T-helper 2 cell treated with Interferon-gamma antibody and Interleukin-4, amounts not matched to agents 5 μg/mL and 100 μg/mL, for 36 hours (primary cell): ENCODE measurements at regions not wholly inside any gene's neighbourhood (a gene's known extent, or its start where the extent isn't known, plus 50 kb on each side); places are given as distances from the start of the nearest gene placed in this dataset.
A peak's percentile ranks its signal among the peaks of the same experiment; 100 is the strongest.

Experiments used
- DNase-seq: peaks from one replicate; pipeline ENCODE4 v3.0.0; 2021; ENCODE audit warnings: low spot score
- H3K27ac Mint-ChIP-seq: one replicate; pipeline ENCODE4 v1.8.0; 2021; ENCODE audit warnings: mild to moderate bottlenecking, mixed read lengths
- H3K27me3 Mint-ChIP-seq: one replicate; pipeline ENCODE4 v1.8.0; 2021; ENCODE audit warnings: low read depth, mixed read lengths
- H3K36me3 Mint-ChIP-seq: one replicate; pipeline ENCODE4 v1.8.0; 2021; ENCODE audit warnings: low read depth, mixed read lengths
- H3K4me1 Mint-ChIP-seq: one replicate; pipeline ENCODE4 v1.8.0; 2021; ENCODE audit warnings: low read depth, mixed read lengths
- H3K4me3 Mint-ChIP-seq: one replicate; pipeline ENCODE4 v1.8.0; 2022; ENCODE audit warnings: mild to moderate bottlenecking, moderate library complexity, mixed read lengths
- H3K9me3 Mint-ChIP-seq: one replicate; pipeline ENCODE4 v1.8.0; 2021; ENCODE audit warnings: mixed read lengths

DNA sequence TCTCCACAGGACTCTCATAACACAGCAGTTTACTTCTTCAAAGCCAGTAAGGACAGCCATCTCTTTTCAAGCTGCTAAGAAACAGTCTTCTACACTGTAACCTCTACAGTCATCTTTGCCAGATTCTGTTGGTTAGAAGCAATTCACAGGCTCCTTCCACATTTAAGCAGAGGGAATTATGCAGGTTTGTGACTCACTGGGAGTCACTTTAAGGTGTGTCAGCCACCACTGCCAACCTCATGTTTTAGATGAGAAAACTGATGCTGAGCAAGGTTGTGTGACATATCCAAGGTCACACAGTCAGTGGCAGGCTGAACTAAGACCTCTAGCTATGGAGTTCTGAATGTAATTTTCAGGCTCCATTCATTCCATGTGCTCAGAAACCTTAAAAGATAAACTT is 143.5 kb downstream of the QDPR start:
- no peak for DNase-seq
- no peak overlapping the region for H3K4me3 Mint-ChIP-seq
- no peaks in the 10 kb centered on the region for H3K4me1 Mint-ChIP-seq
- H3K9me3 Mint-ChIP-seq: no peaks in the 10 kb centered on the region
- H3K27me3 Mint-ChIP-seq: no peaks in the 10 kb centered on the region
- no peak overlapping the region for H3K27ac Mint-ChIP-seq
- H3K36me3 Mint-ChIP-seq: no peaks in the 10 kb centered on the region

DNA sequence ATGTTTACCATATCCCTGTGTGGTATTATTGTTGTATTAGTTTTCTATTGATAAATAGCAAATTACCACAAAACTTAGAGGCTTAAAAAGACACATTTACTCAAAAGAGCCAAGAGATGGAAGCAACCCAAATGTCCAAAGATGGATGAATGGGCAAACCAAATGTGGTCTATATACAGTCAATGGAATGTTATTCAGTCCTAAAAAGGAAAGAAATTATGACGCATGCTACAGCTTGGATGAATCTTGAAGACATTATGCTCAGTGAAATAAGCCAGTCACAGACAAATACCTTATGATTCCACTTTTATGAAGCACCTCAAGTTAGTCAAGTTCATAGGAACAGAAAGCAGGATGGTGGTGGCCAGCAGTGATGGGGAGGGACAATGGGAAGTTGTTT is 144.7 kb downstream of the QDPR start:
- peaks cover 4% of the 10 kb centered on the region for H3K27me3 Mint-ChIP-seq
- no peaks in the 10 kb centered on the region for H3K4me1 Mint-ChIP-seq
- DNase-seq: no peak
- H3K27ac Mint-ChIP-seq: no peak overlapping the region
- no peaks in the 10 kb centered on the region for H3K9me3 Mint-ChIP-seq
- no peak overlapping the region for H3K4me3 Mint-ChIP-seq
- H3K36me3 Mint-ChIP-seq: no peaks in the 10 kb centered on the region

DNA sequence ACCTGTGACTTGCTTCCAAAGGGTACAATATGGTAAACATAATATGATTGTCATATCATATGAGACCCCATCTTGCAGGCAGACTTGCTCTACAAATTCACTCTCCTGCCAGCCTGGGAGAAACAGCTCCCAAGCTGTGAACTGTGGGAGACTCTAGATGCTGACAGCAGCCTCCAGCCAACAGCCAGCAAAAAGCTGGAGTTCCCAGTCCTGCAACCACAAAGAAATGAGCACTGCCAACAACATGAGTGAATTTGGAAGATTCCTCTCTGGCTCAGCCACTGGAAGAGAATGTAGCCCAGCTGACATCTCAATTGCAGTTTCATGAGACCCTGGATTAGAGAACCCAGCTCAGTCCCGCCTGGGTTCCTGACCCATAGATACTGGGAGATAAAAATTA is 145.4 kb downstream of the QDPR start:
- no peak for DNase-seq
- Mint-ChIP-seq H3K36me3 (no peaks in the 10 kb centered on the region), H3K27me3 (peaks cover 9% of the 10 kb centered on the region), H3K27ac (no peak overlapping the region), H3K9me3 (no peaks in the 10 kb centered on the region), H3K4me3 (no peak overlapping the region), H3K4me1 (no peaks in the 10 kb centered on the region)

DNA sequence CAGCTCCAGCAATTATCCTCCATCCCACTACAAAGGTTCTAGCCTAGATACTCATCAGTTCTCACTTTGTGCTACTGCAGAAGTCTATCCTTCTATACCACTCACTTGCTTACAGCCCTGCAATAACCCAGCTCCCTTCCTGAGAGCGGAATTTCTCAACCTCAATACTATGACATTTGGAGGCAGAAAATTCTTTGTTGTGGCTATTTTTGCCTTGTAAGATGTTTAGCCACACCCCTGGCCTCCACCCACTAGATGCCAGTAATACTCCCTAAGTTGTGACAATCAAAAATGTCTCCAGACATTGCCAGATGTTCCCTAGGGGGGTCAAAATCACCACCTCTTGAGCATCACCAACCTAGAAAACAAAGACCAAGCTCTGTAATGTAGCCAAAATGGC is 149.5 kb downstream of the QDPR start:
- no peaks in the 10 kb centered on the region for H3K4me1 Mint-ChIP-seq
- no peak for DNase-seq
- no peaks in the 10 kb centered on the region for H3K9me3 Mint-ChIP-seq
- no peak overlapping the region for H3K27ac Mint-ChIP-seq
- H3K27me3 Mint-ChIP-seq: peaks cover 12% of the 10 kb centered on the region
- no peak overlapping the region for H3K4me3 Mint-ChIP-seq
- H3K36me3 Mint-ChIP-seq: no peaks in the 10 kb centered on the region

DNA sequence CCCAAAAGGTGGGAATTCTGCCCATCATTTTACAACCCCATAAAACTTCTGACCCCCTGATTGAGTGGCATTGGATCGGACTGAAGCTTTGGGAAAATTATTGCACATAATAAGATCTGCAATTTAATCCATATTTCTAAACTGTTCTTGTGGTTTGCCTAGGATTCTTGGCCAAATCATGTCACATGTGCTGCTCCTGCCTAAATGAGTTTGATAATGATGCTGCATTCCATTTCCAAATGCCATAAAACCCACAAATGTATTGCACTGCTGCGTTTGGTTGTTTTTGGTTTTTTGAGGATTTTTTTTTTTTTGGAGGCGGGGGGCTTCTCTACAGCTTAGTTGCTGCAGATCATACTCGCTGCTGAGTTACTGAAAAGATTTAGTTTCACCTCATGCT is 153.6 kb downstream of the QDPR start:
- DNase-seq: no peak
- Mint-ChIP-seq H3K27me3 (peaks cover 26% of the 10 kb centered on the region), H3K4me1 (no peaks in the 10 kb centered on the region), H3K27ac (no peak overlapping the region), H3K36me3 (no peaks in the 10 kb centered on the region), H3K9me3 (no peaks in the 10 kb centered on the region), H3K4me3 (no peak overlapping the region)

DNA sequence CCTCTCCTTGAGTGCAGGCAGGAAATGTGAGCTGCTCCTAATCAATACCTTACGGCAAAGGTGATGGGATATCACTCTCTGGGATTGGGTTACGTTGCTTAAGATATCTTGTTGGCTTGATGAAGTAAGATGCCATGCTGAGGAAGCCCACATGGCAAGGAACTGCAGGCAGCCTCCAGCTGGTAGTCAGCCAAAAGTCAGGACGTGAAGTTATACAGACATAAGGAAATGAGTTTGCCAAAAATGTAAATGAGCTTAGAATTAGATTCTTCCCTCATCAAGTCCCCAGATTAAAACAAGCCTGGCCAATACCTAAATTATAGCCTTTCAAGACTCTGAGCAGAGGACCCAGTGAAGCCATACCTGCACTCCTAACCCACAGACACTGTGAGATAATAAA is 155.0 kb downstream of the QDPR start:
- DNase-seq: no peak
- Mint-ChIP-seq H3K4me3 (no peak overlapping the region), H3K4me1 (no peaks in the 10 kb centered on the region), H3K27ac (no peak overlapping the region), H3K27me3 (peaks cover 19% of the 10 kb centered on the region), H3K9me3 (no peaks in the 10 kb centered on the region), H3K36me3 (no peaks in the 10 kb centered on the region)

DNA sequence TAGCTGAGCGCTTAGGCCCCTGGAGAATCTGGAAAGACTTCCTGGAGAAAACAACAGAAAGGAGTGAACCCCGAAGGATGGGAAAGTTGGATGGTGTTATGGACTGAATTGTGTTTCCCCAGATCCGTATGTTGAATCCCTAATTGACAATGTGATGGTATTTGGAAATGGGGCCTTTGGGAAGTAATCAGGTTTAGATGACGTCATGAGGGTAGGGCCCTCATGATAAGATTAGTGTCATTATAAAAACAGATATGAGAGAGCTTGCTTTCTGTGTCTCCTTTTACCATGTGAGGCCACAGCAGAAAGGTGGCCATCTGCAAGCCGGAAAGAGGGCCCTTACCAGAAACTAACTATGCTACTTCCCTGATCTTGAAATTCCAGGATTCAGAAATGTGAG is 159.5 kb downstream of the QDPR start:
- peaks cover 14% of the 10 kb centered on the region for H3K27me3 Mint-ChIP-seq
- no peaks in the 10 kb centered on the region for H3K4me1 Mint-ChIP-seq
- H3K4me3 Mint-ChIP-seq: no peak overlapping the region
- H3K27ac Mint-ChIP-seq: no peak overlapping the region
- no peaks in the 10 kb centered on the region for H3K9me3 Mint-ChIP-seq
- DNase-seq: no peak
- no peaks in the 10 kb centered on the region for H3K36me3 Mint-ChIP-seq

DNA sequence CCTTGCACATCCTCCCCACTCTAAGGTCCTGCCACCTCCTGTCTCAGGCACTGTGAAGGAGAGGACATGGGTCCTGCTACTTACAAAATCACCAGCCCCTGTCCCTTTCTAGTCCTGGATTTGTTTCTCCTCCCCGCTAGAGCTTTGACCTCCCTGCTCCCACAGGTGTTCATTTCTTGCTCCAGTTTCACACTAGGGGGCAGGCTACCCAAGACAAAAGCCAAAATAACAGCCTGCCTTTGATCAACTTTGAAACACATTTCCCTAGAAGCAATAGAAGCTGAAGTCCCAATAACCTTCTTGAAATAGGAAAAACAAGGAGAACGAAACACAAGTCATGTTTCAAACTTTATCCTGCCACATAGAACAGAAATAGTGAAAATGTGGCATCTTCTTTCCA is 164.4 kb downstream of the QDPR start:
- Mint-ChIP-seq H3K27ac (peak overlapping the region; percentile 34), H3K27me3 (peaks cover 3% of the 10 kb centered on the region), H3K4me3 (no peak overlapping the region), H3K9me3 (no peaks in the 10 kb centered on the region), H3K36me3 (no peaks in the 10 kb centered on the region), H3K4me1 (no peaks in the 10 kb centered on the region)
- no peak for DNase-seq

DNA sequence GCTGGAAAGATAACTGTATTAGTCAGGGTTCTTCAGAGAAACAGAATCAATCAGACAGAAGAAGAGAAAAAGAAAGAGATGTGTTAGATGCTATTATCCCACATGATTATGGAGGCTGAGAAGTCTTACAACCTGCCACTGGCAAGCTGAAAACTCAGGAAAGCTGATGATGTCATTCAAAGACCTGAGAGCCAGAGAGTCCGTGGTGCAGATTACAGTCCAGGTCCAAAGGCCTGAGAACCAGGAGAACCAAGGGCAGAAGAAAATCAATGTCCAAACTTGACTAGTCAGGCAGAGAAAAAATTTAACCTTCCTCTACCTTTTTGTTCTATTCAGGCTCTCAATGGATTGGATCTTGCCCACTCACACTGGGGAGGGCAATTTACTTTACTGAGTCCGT is 172.5 kb downstream of the QDPR start:
- Mint-ChIP-seq H3K27ac (no peak overlapping the region), H3K4me1 (peaks cover 32% of the 10 kb centered on the region), H3K4me3 (no peak overlapping the region), H3K27me3 (peaks cover 3% of the 10 kb centered on the region), H3K36me3 (no peaks in the 10 kb centered on the region), H3K9me3 (no peaks in the 10 kb centered on the region)
- no peak for DNase-seq

DNA sequence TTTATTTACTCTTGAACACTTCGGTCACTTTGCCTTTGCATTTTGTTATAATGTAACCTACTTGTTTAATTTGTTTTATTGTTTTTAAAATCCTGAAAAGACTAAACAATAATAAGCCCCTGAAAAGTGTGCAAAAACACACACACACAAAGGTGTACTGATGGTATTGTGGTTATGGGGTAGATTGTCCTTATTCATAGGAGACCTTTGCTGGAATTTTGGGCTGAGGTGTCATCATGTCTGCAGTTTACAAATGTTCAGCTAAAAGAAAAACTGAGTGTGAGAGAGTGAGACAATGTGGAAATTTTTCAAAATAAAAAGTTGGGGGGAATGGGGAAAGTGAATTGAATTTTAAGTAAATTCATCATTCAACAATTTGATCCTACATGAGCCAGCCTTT is 174.9 kb downstream of the QDPR start:
- peak overlapping the region; percentile 32 for H3K4me3 Mint-ChIP-seq
- no peaks in the 10 kb centered on the region for H3K9me3 Mint-ChIP-seq
- peaks cover 34% of the 10 kb centered on the region for H3K4me1 Mint-ChIP-seq
- H3K27ac Mint-ChIP-seq: peak overlapping the region; percentile 60
- no peak for DNase-seq
- no peaks in the 10 kb centered on the region for H3K27me3 Mint-ChIP-seq
- H3K36me3 Mint-ChIP-seq: no peaks in the 10 kb centered on the region

DNA sequence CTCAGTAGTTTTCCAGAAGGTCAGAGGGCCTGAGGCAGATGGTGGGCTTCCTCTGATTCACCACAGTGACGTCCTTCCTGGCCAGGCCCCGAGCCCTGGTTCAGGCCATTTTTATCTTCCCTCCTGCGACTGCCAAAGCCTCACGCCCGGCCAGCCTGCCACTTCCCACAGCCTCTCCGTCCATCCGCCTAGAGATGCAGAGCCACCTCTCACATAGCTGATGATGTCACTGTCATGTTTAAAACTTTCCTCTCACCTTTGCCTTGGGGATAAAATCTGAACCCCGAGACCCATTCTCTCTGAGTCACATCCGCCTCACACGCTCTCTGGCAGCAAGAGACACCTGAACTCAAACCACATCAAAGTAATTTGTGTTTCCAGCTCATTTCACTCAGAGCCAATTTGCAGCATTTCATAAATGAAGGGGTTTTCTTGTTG is 175.3 kb downstream of the QDPR start:
- no peaks in the 10 kb centered on the region for H3K36me3 Mint-ChIP-seq
- H3K27me3 Mint-ChIP-seq: no peaks in the 10 kb centered on the region
- H3K4me3 Mint-ChIP-seq: peak overlapping the region; percentile 32
- peak overlapping the region; percentile 60 for H3K27ac Mint-ChIP-seq
- DNase-seq: peak; percentile 82
- no peaks in the 10 kb centered on the region for H3K9me3 Mint-ChIP-seq
- peaks cover 34% of the 10 kb centered on the region for H3K4me1 Mint-ChIP-seq

DNA sequence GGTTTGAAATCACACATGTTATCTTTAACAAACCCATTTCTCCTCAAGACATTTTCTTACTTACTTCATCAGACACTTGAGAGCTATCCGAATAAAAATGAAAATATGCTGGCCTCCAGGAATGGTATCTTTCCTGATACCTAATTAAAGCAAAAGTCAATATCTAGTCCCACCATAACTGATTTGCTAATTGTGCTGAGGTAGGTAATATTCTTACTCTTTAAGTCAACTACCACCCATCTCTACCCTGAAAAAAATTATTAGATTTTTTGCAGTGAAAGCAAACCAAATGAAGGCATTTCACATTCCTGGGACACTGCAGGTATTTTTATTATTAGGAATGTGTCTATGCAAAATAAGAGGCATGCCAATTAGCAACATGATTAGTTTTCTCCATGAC is 175.8 kb downstream of the QDPR start:
- Mint-ChIP-seq H3K27ac (no peak overlapping the region), H3K27me3 (no peaks in the 10 kb centered on the region), H3K4me1 (peaks cover 34% of the 10 kb centered on the region), H3K9me3 (no peaks in the 10 kb centered on the region), H3K4me3 (no peak overlapping the region), H3K36me3 (no peaks in the 10 kb centered on the region)
- no peak for DNase-seq

DNA sequence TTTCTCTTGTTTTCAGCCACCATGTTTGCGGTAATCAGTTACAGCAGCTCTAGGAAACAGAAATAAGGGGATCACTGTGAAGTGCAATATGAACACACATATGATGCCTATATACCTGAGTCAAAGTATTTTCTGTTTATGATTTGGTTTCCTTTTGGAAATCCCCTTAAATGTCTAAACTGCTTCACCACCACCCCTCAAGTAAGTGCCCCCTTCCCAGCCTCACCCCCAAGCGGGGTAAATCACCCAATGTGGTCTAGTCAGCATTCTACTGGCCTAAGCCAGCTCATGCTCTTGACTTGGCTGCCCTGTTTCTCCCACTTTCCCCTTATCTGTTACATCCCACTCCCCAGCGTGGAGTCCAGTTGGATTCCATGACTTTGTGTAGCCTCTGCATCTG is 176.5 kb downstream of the QDPR start:
- H3K4me3 Mint-ChIP-seq: no peak overlapping the region
- no peak overlapping the region for H3K27ac Mint-ChIP-seq
- H3K27me3 Mint-ChIP-seq: no peaks in the 10 kb centered on the region
- DNase-seq: no peak
- H3K4me1 Mint-ChIP-seq: peaks cover 34% of the 10 kb centered on the region
- no peaks in the 10 kb centered on the region for H3K36me3 Mint-ChIP-seq
- no peaks in the 10 kb centered on the region for H3K9me3 Mint-ChIP-seq

DNA sequence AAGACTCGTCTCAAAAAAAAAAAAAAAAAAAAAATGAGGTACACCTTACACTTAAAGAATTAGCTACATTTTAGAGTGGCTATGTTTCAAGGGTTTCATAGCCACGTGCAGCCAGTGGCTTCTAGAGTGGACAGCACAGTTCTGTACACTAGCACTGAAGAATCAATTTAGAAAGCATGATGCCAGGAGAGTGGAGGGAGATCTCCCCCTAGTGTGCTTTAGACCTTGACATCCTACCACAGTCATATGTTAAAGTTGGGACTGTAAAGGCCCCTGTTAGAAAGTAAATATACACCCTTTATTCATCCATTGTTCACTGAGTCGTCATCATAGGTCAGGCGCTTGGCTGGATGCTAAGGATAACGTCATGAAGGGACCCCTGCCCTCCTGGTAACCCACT is 179.4 kb downstream of the QDPR start:
- Mint-ChIP-seq H3K4me1 (peaks cover 32% of the 10 kb centered on the region), H3K27ac (no peak overlapping the region), H3K36me3 (no peaks in the 10 kb centered on the region), H3K4me3 (no peak overlapping the region), H3K9me3 (no peaks in the 10 kb centered on the region), H3K27me3 (no peaks in the 10 kb centered on the region)
- DNase-seq: no peak

DNA sequence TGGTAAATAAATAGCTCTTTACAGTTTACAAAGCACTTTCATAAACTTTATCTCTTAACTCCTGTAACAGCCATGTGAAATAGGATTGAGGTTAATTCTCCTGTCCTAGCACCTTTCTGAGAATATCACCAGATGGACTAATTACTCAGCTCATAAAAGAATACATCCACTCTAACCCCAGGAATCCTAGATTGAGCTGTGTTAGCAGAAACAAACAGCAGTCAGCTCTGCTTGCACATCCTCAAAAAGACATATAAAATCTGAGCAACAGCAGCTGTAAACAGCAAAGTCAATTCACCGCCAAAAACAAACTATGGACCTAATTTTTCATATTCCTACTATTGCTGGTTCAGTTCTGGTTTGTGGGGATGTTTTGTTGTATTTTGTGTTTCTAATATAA is 182.8 kb downstream of the QDPR start:
- no peak overlapping the region for H3K27ac Mint-ChIP-seq
- peaks cover 20% of the 10 kb centered on the region for H3K4me1 Mint-ChIP-seq
- no peaks in the 10 kb centered on the region for H3K27me3 Mint-ChIP-seq
- DNase-seq: no peak
- H3K9me3 Mint-ChIP-seq: no peaks in the 10 kb centered on the region
- H3K4me3 Mint-ChIP-seq: no peak overlapping the region
- H3K36me3 Mint-ChIP-seq: no peaks in the 10 kb centered on the region
